Liver (tissue), 7 donors: ENCODE measurements at regions not wholly inside any gene's neighbourhood (a gene's known extent, or its start where the extent isn't known, plus 50 kb on each side); places are given as distances from the start of the nearest gene placed in this dataset.

Experiments used
- DNase-seq: peaks from one replicate; pipeline ENCODE4 v3.0.0-alpha.2; 2017; ENCODE audit warnings: low spot score
- H3K27ac ChIP-seq, 2 donors: one replicate each; pipeline ENCODE4 v1.7.0; 2013; ENCODE audit warnings: inconsistent platforms in 2 of 2, low read length in 2 of 2, control low read depth in 1 of 2, low read depth in 1 of 2, mild to moderate bottlenecking in 1 of 2
- H3K27me3 ChIP-seq, 4 donors: one replicate each; pipeline versions ENCODE4 v1.6.1 to v1.7.0; 2013; ENCODE audit warnings: low read length in 3 of 4, inconsistent platforms in 1 of 4, mild to moderate bottlenecking in 1 of 4, moderate library complexity in 1 of 4; ENCODE audit not compliant: control insufficient read depth in 4 of 4, insufficient read depth in 4 of 4
- H3K36me3 ChIP-seq, 4 donors: one replicate each; pipeline versions ENCODE4 v1.6.1 to v1.7.0; 2013; ENCODE audit warnings: low read length in 3 of 4, mild to moderate bottlenecking in 3 of 4, low read depth in 1 of 4, moderate library complexity in 1 of 4; ENCODE audit not compliant: control insufficient read depth in 4 of 4, insufficient read depth in 3 of 4
- H3K4me1 ChIP-seq, 4 donors: one replicate each; pipeline versions ENCODE4 v1.6.1 to v1.7.0; 2013; ENCODE audit warnings: low read length in 3 of 4, mild to moderate bottlenecking in 3 of 4, moderate library complexity in 1 of 4; ENCODE audit not compliant: control insufficient read depth in 4 of 4, insufficient read depth in 4 of 4
- H3K4me3 ChIP-seq, 3 donors: one replicate each; pipeline versions ENCODE4 v1.6.1 to v1.7.0; 2013; ENCODE audit warnings: low read length in 3 of 3, control low read depth in 1 of 3, low read depth in 1 of 3, mild to moderate bottlenecking in 1 of 3
- H3K9ac ChIP-seq, 2 donors: one replicate each; pipeline ENCODE4 v1.7.0; 2013; ENCODE audit warnings: low read length in 2 of 2, mild to moderate bottlenecking in 2 of 2, moderate library complexity in 2 of 2, control low read depth in 1 of 2, low read depth in 1 of 2
- H3K9me3 ChIP-seq, 4 donors: one replicate each; pipeline versions ENCODE4 v1.6.1 to v1.7.0; 2013; ENCODE audit warnings: low read length in 3 of 4; ENCODE audit not compliant: control insufficient read depth in 4 of 4
- ATF3 ChIP-seq: IDR thresholded peaks from 2 replicates; pipeline ENCODE4 v1.6.1; 2016; ENCODE audit warnings: antibody characterized with exemption
- FOXA1 ChIP-seq: IDR thresholded peaks from 2 replicates; pipeline ENCODE4 v1.6.1; 2016; ENCODE audit warnings: antibody characterized with exemption
- GABPA ChIP-seq, 2 donors: IDR thresholded peaks in 1 of 2; conservative IDR thresholded peaks in 1 of 2; 2 replicates each; pipeline ENCODE4 v1.6.1; 2016; ENCODE audit warnings: antibody characterized with exemption in 2 of 2, mild to moderate bottlenecking in 1 of 2, moderate library complexity in 1 of 2
- HNF4G ChIP-seq: IDR thresholded peaks from 2 replicates; pipeline ENCODE4 v1.6.1; 2016; ENCODE audit warnings: antibody characterized with exemption
- JUND ChIP-seq, 2 donors: IDR thresholded peaks; 2 replicates each; pipeline ENCODE4 v1.6.1; 2016; ENCODE audit warnings: antibody characterized with exemption in 2 of 2
- MAX ChIP-seq: IDR thresholded peaks from 2 replicates; pipeline ENCODE4 v1.6.1; 2016; ENCODE audit warnings: antibody characterized with exemption
- NR2F2 ChIP-seq: IDR thresholded peaks from 2 replicates; pipeline ENCODE4 v1.6.1; 2016; ENCODE audit warnings: antibody characterized with exemption
- RAD21 ChIP-seq, 2 donors: IDR thresholded peaks; 2 replicates each; pipeline ENCODE4 v1.6.1; 2016; ENCODE audit warnings: antibody characterized with exemption in 2 of 2, mild to moderate bottlenecking in 2 of 2
- RXRA ChIP-seq, 2 donors: IDR thresholded peaks; 2 replicates each; pipeline ENCODE4 v1.6.1; 2017 to 2018; ENCODE audit warnings: antibody characterized with exemption in 2 of 2, mild to moderate bottlenecking in 1 of 2
- SP1 ChIP-seq: IDR thresholded peaks from 2 replicates; pipeline ENCODE4 v1.6.1; 2018; ENCODE audit warnings: antibody characterized with exemption, mild to moderate bottlenecking
- TAF1 ChIP-seq: conservative IDR thresholded peaks from 2 replicates; pipeline ENCODE4 v1.6.1; 2016; ENCODE audit warnings: antibody characterized with exemption, mild to moderate bottlenecking
- YY1 ChIP-seq: IDR thresholded peaks from 2 replicates; pipeline ENCODE4 v1.6.1; 2016; ENCODE audit warnings: antibody characterized with exemption, mild to moderate bottlenecking
- ZBTB33 ChIP-seq: IDR thresholded peaks from 2 replicates; pipeline ENCODE4 v1.6.1; 2016; ENCODE audit warnings: antibody characterized with exemption
- WGBS: extraction: QIAGEN DNeasy Blood & Tissue Kit; methylation state at CpG from one replicate; pipeline ENCODE4 v1.1.7; 2013; 5-methylcytosine and 5-hydroxymethylcytosine counted together
- donor health status: healthy.
- donor health status: healthy.
- donor health status: healthy.
- donor health status: healthy.

- TF ChIP-seq HNF4G: no peak
- TF ChIP-seq YY1: no peak
- TF ChIP-seq RXRA (IDR thresholded peaks at IDR 0.05): no peak
These were observed 115.3 kb upstream of the SLC5A12 start (continued) for GRCh38 chr11:26837154-26837553.

DNA sequence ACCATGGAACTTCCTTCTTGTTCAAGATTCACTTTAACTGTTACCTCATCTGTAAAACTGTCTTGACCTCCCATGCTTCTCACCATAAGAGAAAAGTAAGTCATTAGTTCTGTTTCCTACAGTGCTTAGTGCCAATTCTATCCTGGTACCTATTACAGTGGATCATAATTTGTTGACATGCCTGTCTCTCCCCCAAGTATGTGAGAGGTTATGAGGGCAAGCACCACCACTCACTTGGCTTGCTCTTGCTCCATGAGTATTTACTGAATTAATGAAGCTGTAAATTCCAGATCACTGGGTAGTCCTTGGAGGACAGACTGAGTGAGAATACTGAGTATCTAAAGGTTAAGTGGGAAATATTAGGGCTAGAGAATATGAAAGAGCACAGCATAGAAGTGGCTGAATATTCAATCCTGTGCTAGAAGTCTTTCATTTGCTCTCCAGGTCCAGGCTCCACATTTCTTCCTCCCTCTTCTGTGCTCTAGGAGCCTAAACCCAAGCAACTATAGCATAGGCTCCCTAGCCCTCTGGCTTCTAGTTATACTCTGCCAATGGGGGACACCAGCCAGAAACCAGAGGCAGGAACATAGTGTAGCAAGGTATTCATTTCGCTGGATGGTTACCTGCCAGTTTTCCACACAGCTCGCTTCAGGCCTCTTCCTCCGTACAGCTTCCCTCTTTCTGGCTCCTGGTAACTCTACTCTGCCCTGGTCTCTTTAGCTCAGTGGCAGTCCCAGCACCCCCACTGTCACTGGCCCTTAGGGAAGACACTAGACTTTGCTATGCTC lies 118.2 kb upstream of the SLC5A12 start:
- Histone ChIP-seq H3K27ac (no peak overlapping the region), H3K9ac (no peak overlapping the region), H3K36me3 (no peaks in the 10 kb centered on the region), H3K4me1 (no peaks in the 10 kb centered on the region), H3K27me3 (no peaks in the 10 kb centered on the region), H3K9me3 (no peaks in the 10 kb centered on the region), H3K4me3 (no peak overlapping the region)
- 96% methylated on average over 3 of the region's 3 CpGs for WGBS
- no peak for DNase-seq
- TF ChIP-seq ZBTB33: no peak
- TF ChIP-seq RAD21 (IDR thresholded peaks at IDR 0.05): no peak
- TF ChIP-seq YY1: no peak
- TF ChIP-seq JUND (IDR thresholded peaks at IDR 0.05): no peak
- no peak for TF ChIP-seq RXRA (IDR thresholded peaks at IDR 0.05)
- TF ChIP-seq MAX: no peak
- no peak for TF ChIP-seq TAF1
- TF ChIP-seq NR2F2: no peak
- no peak for TF ChIP-seq HNF4G
- TF ChIP-seq SP1: no peak

DNA sequence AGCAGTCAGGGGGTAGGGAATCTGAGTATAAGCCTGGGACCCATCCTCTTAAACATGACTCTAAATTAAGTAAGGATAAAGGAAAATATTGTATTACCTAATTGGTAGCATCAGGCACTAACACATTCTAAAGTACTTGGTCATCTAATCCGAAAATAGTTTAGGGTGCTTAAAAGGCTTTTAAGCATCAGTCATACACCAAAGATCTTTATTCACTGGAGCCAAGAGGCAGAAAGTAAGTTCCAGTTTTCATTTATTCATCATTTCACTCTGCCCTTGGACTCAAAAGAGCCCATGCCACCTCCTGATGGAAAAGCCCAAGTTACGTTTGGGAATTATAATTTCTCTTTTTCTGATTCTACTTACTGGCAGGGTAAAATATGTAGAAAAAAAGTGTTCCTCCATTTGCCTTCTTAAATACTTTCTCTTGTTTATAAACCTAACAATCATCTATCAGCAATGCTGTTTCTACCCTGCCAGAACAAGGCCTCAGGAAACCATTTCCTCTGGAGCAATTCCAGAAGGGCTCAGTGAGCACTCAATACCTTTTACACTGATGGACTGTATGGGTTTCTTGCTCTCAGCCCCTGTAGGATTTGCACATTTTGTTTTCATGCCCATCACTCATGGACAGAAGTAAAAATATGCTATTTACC lies 120.1 kb upstream of the SLC5A12 start:
- DNase-seq: no peak
- TF ChIP-seq ATF3 (no peak), SP1 (no peak), MAX (no peak), FOXA1 (no peak), ZBTB33 (no peak), GABPA (IDR thresholded peaks at IDR 0.05 in 1 of 2, conservative IDR thresholded peaks at IDR 0.05 in 1 of 2) (no peak)
- 77% methylated on average over 2 of the region's 2 CpGs for WGBS
- no peak overlapping the region for H3K27ac ChIP-seq
- H3K9me3 ChIP-seq: no peaks in the 10 kb centered on the region
- no peaks in the 10 kb centered on the region for H3K27me3 ChIP-seq
- H3K36me3 ChIP-seq: no peaks in the 10 kb centered on the region
- H3K4me3 ChIP-seq: no peak overlapping the region
- H3K4me1 ChIP-seq: no peaks in the 10 kb centered on the region
- H3K9ac ChIP-seq: no peak overlapping the region
